ENCODE measurements at regions not wholly inside any gene's neighbourhood (a gene's known extent, or its start where the extent isn't known, plus 50 kb on each side); places are given as distances from the start of the nearest gene placed in this dataset.
A peak's percentile ranks its signal among the peaks of the same experiment; 100 is the strongest.

GRCh38 chr12:107318806-107319532 lies 225.6 kb upstream of the CRY1 start:
- DNase-seq, result peak; percentile 14 to 37 (median 22)

GRCh38 chr12:107319533-107320032 lies 226.2 kb upstream of the CRY1 start:
- Histone ChIP-seq H3K9me3 (no peaks in the 10 kb centered on the region), H3K36me3 (replicated peaks in 1 of 2; ENCODE audit: insufficient read depth in 1 of 2, low read depth in 2 of 2) (no peaks in the 10 kb centered on the region), H3K4me3 (peak overlapping the region in 1 of 2 donors; percentile 17), H3K4me1 (peaks cover 39% of the 10 kb centered on the region), H3K27ac (no peak overlapping the region), H3K27me3 (peaks cover 0 to 13% of the 10 kb centered on the region in 2 donors)
- no peak for DNase-seq
- intact Hi-C loops (cut with DNase I), result no loop called here
- ATAC-seq, result no peak
- 1% methylated on average over 60 of the region's 60 CpGs; no CpG with 5 or more reads in 1 of the 2 donors for WGBS, 2 donors
- TF ChIP-seq POLR2A (IDR thresholded peaks at IDR 0.05), result no peak
- no peak for TF ChIP-seq CTCF (IDR thresholded peaks at IDR 0.05)

More at GRCh38 chr12:107318806-107319532, 225.6 kb upstream of the CRY1 start:
- Histone ChIP-seq H3K27ac (no peak overlapping the region), H3K36me3 (replicated peaks in 1 of 2; ENCODE audit: insufficient read depth in 1 of 2, low read depth in 2 of 2) (no peaks in the 10 kb centered on the region), H3K4me3 (peak overlapping the region in 1 of 2 donors; percentile 17), H3K27me3 (peaks cover 0 to 13% of the 10 kb centered on the region in 2 donors), H3K9me3 (no peaks in the 10 kb centered on the region), H3K4me1 (peaks cover 39% of the 10 kb centered on the region)
- TF ChIP-seq CTCF (IDR thresholded peaks at IDR 0.05), result no peak
- TF ChIP-seq POLR2A (IDR thresholded peaks at IDR 0.05), result no peak
- peak; percentile 9 for ATAC-seq
- intact Hi-C loops (cut with DNase I), result no loop called here
- WGBS, 2 donors, result 0 to 1% methylated on average over 24 to 72 of the region's 72 CpGs

GRCh38 chr12:107320033-107320928 lies 226.9 kb upstream of the CRY1 start:
- ATAC-seq (no peak), DNase-seq (peak; percentile 14 to 47 (median 32))
- H3K36me3 ChIP-seq (replicated peaks in 1 of 2; ENCODE audit: insufficient read depth in 1 of 2, low read depth in 2 of 2), result no peaks in the 10 kb centered on the region
- H3K27ac ChIP-seq, result no peak overlapping the region
- H3K4me3 ChIP-seq, result peak overlapping the region in 1 of 2 donors; percentile 10
- H3K27me3 ChIP-seq, result peaks cover 0 to 13% of the 10 kb centered on the region in 2 donors
- 1 to 4% methylated on average over 5 to 49 of the region's 49 CpGs for WGBS, 2 donors
- intact Hi-C loops (cut with DNase I), result no loop called here
- TF ChIP-seq POLR2A (IDR thresholded peaks at IDR 0.05) (no peak), CTCF (IDR thresholded peaks at IDR 0.05) (no peak)
- no peaks in the 10 kb centered on the region for H3K9me3 ChIP-seq
- peaks cover 39% of the 10 kb centered on the region for H3K4me1 ChIP-seq

GRCh38 chr12:107320929-107321631 lies 227.7 kb upstream of the CRY1 start:
- 2% methylated on average over 40 to 42 of the region's 42 CpGs for WGBS, 2 donors
- intact Hi-C loops (cut with DNase I), result no loop called here
- peak in 1 of 4 donors; percentile 8 for DNase-seq
- Histone ChIP-seq H3K4me3 (no peak overlapping the region), H3K36me3 (replicated peaks in 1 of 2; ENCODE audit: insufficient read depth in 1 of 2, low read depth in 2 of 2) (no peaks in the 10 kb centered on the region), H3K27me3 (peaks cover 0 to 13% of the 10 kb centered on the region in 2 donors), H3K4me1 (peaks cover 39% of the 10 kb centered on the region), H3K9me3 (no peaks in the 10 kb centered on the region), H3K27ac (no peak overlapping the region)
- TF ChIP-seq POLR2A (IDR thresholded peaks at IDR 0.05) (no peak), CTCF (IDR thresholded peaks at IDR 0.05) (no peak)
- no peak for ATAC-seq

All from body of pancreas (tissue), 4 donors.